Calu3 (cell line): ENCODE measurements at regions not wholly inside any gene's neighbourhood (a gene's known extent, or its start where the extent isn't known, plus 50 kb on each side); places are given as distances from the start of the nearest gene placed in this dataset.

Experiments used
- BruUV-seq: library from RNA; stranded (reverse); fragments of 400-500 nt; replicated peaks from 2 replicates; lab custom pipeline; 2021; lab: Mats Ljungman, UMichigan
- CTCF ChIA-PET: fragments of 300-600 bp; sonication (Branson Sonifier 250); formaldehyde crosslinking; loops from one replicate; lab custom pipeline; 2022; ENCODE audit warnings: antibody characterized with exemption; lab: Charles Lee
- DNase-seq: peaks from one replicate; pipeline ENCODE4 v3.0.0; 2022
- H3K27ac Mint-ChIP-seq: one replicate; pipeline ENCODE4 v1.8.0; 2022; ENCODE audit warnings: mixed read lengths; ENCODE audit not compliant: unreplicated experiment
- H3K27me3 Mint-ChIP-seq: one replicate; pipeline ENCODE4 v1.8.0; 2022; ENCODE audit warnings: mixed read lengths; ENCODE audit not compliant: unreplicated experiment
- H3K36me3 Mint-ChIP-seq: one replicate; pipeline ENCODE4 v1.8.0; 2022; ENCODE audit warnings: mild to moderate bottlenecking, moderate library complexity, mixed read lengths; ENCODE audit not compliant: insufficient read depth, unreplicated experiment
- H3K4me1 Mint-ChIP-seq: one replicate; pipeline ENCODE4 v1.8.0; 2022; ENCODE audit warnings: mild to moderate bottlenecking, low read depth, mixed read lengths; ENCODE audit not compliant: unreplicated experiment
- H3K4me3 Mint-ChIP-seq: one replicate; pipeline ENCODE4 v1.8.0; 2022; ENCODE audit warnings: mild to moderate bottlenecking, low read depth, moderate library complexity, mixed read lengths; ENCODE audit not compliant: unreplicated experiment
- H3K9me3 Mint-ChIP-seq: one replicate; pipeline ENCODE4 v1.8.0; 2022; ENCODE audit warnings: low read depth, mixed read lengths; ENCODE audit not compliant: unreplicated experiment
- CTCF ChIP-seq: fragments of 200-600 bp; IDR thresholded peaks from one replicate; pipeline ENCODE4 v1.8.0; 2022; ENCODE audit warnings: antibody characterized with exemption; ENCODE audit not compliant: unreplicated experiment
- intact Hi-C: fragments of 100-400 bp; cut with micrococcal nuclease; formaldehyde crosslinking; loops from one replicate; pipeline ENCODE4 v1.10.0; 2022; ENCODE audit not compliant: unreplicated experiment

GRCh38 chr6:137311940-137312339 is 92.8 kb upstream of the IFNGR1 start:
- CTCF ChIA-PET: no interaction called here
- Mint-ChIP-seq H3K9me3 (no peaks in the 10 kb centered on the region), H3K27me3 (no peaks in the 10 kb centered on the region), H3K27ac (no peak overlapping the region), H3K36me3 (no peaks in the 10 kb centered on the region), H3K4me3 (no peak overlapping the region), H3K4me1 (peaks cover 19% of the 10 kb centered on the region)
- TF ChIP-seq CTCF: no peak
- intact Hi-C loops: loop anchor here (5.0 kb wide), 1 partner anchor 175 kb away; no protein-coding TSS in a partner anchor
- BruUV-seq: no TSS peak
- DNase-seq: no peak

DNA sequence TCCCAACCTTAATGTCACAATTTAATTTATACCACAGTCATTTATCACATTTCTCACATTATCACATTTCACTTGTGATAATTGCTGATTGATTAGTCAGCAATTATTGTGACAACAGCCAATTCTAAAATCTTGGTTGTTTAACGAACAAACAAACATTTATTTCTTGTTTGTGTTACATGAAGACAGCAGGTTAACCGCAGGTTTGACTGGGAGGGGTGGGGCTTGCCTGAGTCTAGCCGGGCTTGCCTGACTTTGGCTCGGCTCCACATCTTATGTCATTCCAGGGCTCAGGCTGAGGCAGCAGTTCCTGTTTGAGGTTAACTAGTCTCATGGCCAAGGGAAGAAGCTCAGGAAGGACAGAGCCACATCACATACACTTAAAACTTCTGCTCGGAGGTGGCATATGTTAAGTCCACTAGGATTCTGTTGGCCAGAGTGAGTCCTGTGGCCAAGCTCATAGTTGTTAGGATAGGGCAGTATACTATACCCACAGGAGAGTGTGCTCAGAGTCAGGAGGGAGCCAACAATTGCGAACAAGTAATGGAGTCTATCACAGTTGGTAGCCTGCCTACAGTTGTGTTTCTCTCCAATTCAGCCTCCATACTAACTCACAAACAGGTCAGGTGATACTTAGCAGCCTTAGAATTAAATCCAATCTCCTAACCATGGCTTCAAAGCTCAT is 90.0 kb upstream of the IFNGR1 start:
- TF ChIP-seq CTCF: no peak
- no TSS peak for BruUV-seq

GRCh38 chr6:137307163-137307854 is 88.1 kb upstream of the IFNGR1 start:
- H3K4me3 Mint-ChIP-seq: no peak overlapping the region
- no peak for DNase-seq
- TF ChIP-seq CTCF: no peak
- BruUV-seq: no TSS peak
- peaks cover 19% of the 10 kb centered on the region for H3K4me1 Mint-ChIP-seq
- H3K27me3 Mint-ChIP-seq: no peaks in the 10 kb centered on the region
- peaks cover 3% of the 10 kb centered on the region for H3K9me3 Mint-ChIP-seq
- intact Hi-C loops: no loop called here
- no peak overlapping the region for H3K27ac Mint-ChIP-seq
- H3K36me3 Mint-ChIP-seq: no peaks in the 10 kb centered on the region
- CTCF ChIA-PET: no interaction called here

More for the DNA sequence above, 90.0 kb upstream of the IFNGR1 start:
- H3K27ac Mint-ChIP-seq: no peak overlapping the region
- no peak overlapping the region for H3K4me3 Mint-ChIP-seq
- no peaks in the 10 kb centered on the region for H3K27me3 Mint-ChIP-seq
- H3K9me3 Mint-ChIP-seq: no peaks in the 10 kb centered on the region
- peak; percentile 76 for DNase-seq
- H3K4me1 Mint-ChIP-seq: peaks cover 19% of the 10 kb centered on the region
- H3K36me3 Mint-ChIP-seq: no peaks in the 10 kb centered on the region
- CTCF ChIA-PET: interaction anchor here (1.0 kb wide), 1 partner anchor 12 kb away, joined by 3 read pairs; no protein-coding TSS in a partner anchor
- intact Hi-C loops: no loop called here

- CTCF ChIA-PET: no interaction called here
- no peak overlapping the region for H3K27ac Mint-ChIP-seq
Measured at GRCh38 chr6:137305691-137306090, 86.5 kb upstream of the IFNGR1 start.

More at GRCh38 chr6:137305691-137306090, 86.5 kb upstream of the IFNGR1 start:
- no TSS peak for BruUV-seq
- intact Hi-C loops: no loop called here
- TF ChIP-seq CTCF: no peak
- no peak overlapping the region for H3K4me3 Mint-ChIP-seq
- peaks cover 19% of the 10 kb centered on the region for H3K4me1 Mint-ChIP-seq
- no peak for DNase-seq
- no peaks in the 10 kb centered on the region for H3K27me3 Mint-ChIP-seq
- peaks cover 3% of the 10 kb centered on the region for H3K9me3 Mint-ChIP-seq
- no peaks in the 10 kb centered on the region for H3K36me3 Mint-ChIP-seq
